ENCODE measurements at regions not wholly inside any gene's neighbourhood (a gene's known extent, or its start where the extent isn't known, plus 50 kb on each side); places are given as distances from the start of the nearest gene placed in this dataset.

- no peaks in the 10 kb centered on the region for H3K36me3 Mint-ChIP-seq (ENCODE audit: insufficient read depth in 1 of 3, low read depth in 3 of 3)
- H3T11ph ChIP-seq (ENCODE audit: low read length) = no peak overlapping the region
- no peaks in the 10 kb centered on the region for H3K27me3 ChIP-seq (ENCODE audit: insufficient read depth, low read length)
- H4K20me1 ChIP-seq (ENCODE audit: control insufficient read depth, insufficient read depth, insufficient read length) = no peaks in the 10 kb centered on the region
- no peak overlapping the region for H2BK20ac ChIP-seq (ENCODE audit: low read depth, low read length, poor library complexity, severe bottlenecking)
- no peak overlapping the region for H3K27ac Mint-ChIP-seq
- H3K9ac ChIP-seq (ENCODE audit: extremely low read depth, insufficient read length, low read length) = no peak overlapping the region
- H4K8ac ChIP-seq (replicated peaks; ENCODE audit: insufficient read length, low read depth, low read length) = no peak overlapping the region
- DNase-seq = no peak
- no CpG with 5 or more reads among the region's 4 CpGs for WGBS (ENCODE audit: extremely low coverage, insufficient read length, low lambda C conversion rate)
- H3K56ac ChIP-seq (ENCODE audit: insufficient read length, low read depth, low read length) = no peak overlapping the region
- no peaks in the 10 kb centered on the region for H3K27me3 Mint-ChIP-seq (ENCODE audit: low read depth)
- TF ChIP-seq CTCF (conservative IDR thresholded peaks at IDR 0.05) = no peak
- H4K5ac ChIP-seq (ENCODE audit: insufficient read length, low read depth, low read length) = no peak overlapping the region
- no peaks in the 10 kb centered on the region for H3K79me1 ChIP-seq (ENCODE audit: insufficient read depth, low read depth, low read length, poor library complexity, severe bottlenecking)
- H2BK15ac ChIP-seq (ENCODE audit: low read depth, low read length) = no peak overlapping the region
- H3K23me2 ChIP-seq (ENCODE audit: insufficient read length, low read depth, low read length, poor library complexity, severe bottlenecking) = no peaks in the 10 kb centered on the region
- no peak overlapping the region for H3K18ac ChIP-seq (ENCODE audit: insufficient read length, low read depth, low read length)
- H3K4ac ChIP-seq (ENCODE audit: low read depth, low read length) = no peak overlapping the region
- H3K9me3 ChIP-seq (ENCODE audit: control insufficient read depth, low read depth, low read length) = no peaks in the 10 kb centered on the region
- no peaks in the 10 kb centered on the region for H3K4me1 Mint-ChIP-seq
- no peak overlapping the region for H3K4me3 Mint-ChIP-seq
- no peak overlapping the region for H3K14ac ChIP-seq (ENCODE audit: insufficient read depth, low read length)
- H2BK120ac ChIP-seq (ENCODE audit: low read depth, low read length, poor library complexity, severe bottlenecking) = no peak overlapping the region
- H2BK5ac ChIP-seq (ENCODE audit: insufficient read length, low read length) = no peak overlapping the region
- no peak overlapping the region for H4K91ac ChIP-seq (ENCODE audit: insufficient read length, low read depth, low read length)
- H3K27ac ChIP-seq (ENCODE audit: insufficient read length, low read depth, low read length) = no peak overlapping the region
- H3K4me2 ChIP-seq (ENCODE audit: insufficient read depth, insufficient read length, low read length) = no peak overlapping the region
- H2BK12ac ChIP-seq (ENCODE audit: insufficient read length, low read depth, low read length) = no peak overlapping the region
- no peaks in the 10 kb centered on the region for H3K4me1 ChIP-seq (ENCODE audit: insufficient read depth, low read length)
- H2AK5ac ChIP-seq (ENCODE audit: insufficient read length, low read length) = no peak overlapping the region
- no peak overlapping the region for H2AFZ ChIP-seq (ENCODE audit: low read length)
- peaks cover 4% of the 10 kb centered on the region; the same call in 1 of the 2 replicates for H3K79me2 ChIP-seq (ENCODE audit: insufficient read depth, low read length)
- no peaks in the 10 kb centered on the region for H3K9me3 Mint-ChIP-seq
- H3K23ac ChIP-seq (ENCODE audit: insufficient read length, low read depth, low read length) = no peak overlapping the region
These were observed 527.7 kb downstream of the SOX11 start for GRCh38 chr2:6219906-6220305.

All from H9 (cell line).